ENCODE measurements at regions not wholly inside any gene's neighbourhood (a gene's known extent, or its start where the extent isn't known, plus 50 kb on each side); places are given as distances from the start of the nearest gene placed in this dataset.

DNA sequence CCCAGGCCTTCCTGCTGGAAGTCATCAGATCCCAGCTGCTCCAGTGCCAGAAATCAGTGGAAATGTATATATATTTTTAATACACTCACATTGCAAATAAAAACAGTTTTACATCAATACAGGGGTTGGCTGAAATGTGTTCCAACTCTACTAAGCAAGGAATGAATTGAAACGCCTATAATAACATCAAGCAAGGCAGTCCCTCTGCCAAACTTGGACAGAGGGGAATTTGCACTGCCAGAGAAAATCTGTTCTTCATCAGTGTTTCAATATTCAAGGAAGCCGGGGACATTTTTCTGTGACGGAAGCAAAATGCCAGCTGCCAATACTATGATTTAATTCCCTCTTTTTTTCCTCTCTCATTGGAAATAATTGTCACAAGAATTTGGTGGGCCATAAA lies 335.3 kb downstream of the TNS1 start:
- TF ChIP-seq, protein P1, sequence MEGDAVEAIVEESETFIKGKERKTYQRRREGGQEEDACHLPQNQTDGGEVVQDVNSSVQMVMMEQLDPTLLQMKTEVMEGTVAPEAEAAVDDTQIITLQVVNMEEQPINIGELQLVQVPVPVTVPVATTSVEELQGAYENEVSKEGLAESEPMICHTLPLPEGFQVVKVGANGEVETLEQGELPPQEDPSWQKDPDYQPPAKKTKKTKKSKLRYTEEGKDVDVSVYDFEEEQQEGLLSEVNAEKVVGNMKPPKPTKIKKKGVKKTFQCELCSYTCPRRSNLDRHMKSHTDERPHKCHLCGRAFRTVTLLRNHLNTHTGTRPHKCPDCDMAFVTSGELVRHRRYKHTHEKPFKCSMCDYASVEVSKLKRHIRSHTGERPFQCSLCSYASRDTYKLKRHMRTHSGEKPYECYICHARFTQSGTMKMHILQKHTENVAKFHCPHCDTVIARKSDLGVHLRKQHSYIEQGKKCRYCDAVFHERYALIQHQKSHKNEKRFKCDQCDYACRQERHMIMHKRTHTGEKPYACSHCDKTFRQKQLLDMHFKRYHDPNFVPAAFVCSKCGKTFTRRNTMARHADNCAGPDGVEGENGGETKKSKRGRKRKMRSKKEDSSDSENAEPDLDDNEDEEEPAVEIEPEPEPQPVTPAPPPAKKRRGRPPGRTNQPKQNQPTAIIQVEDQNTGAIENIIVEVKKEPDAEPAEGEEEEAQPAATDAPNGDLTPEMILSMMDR (IDR thresholded peaks at IDR 0.05) = no peak
- no peak for TF ChIP-seq POLR2A (IDR thresholded peaks at IDR 0.05)
- TF ChIP-seq POLR2AphosphoS5 (IDR thresholded peaks at IDR 0.05) = no peak
